H1 (cell line): ENCODE measurements at regions not wholly inside any gene's neighbourhood (a gene's known extent, or its start where the extent isn't known, plus 50 kb on each side); places are given as distances from the start of the nearest gene placed in this dataset.

ENCODE experiments used
- CTCF ChIA-PET: fragments of 300-600 bp; sonication (Branson Sonifier 250); formaldehyde crosslinking; loops from one replicate; lab custom pipeline; 2021; ENCODE audit not compliant: partially characterized antibody; lab: Charles Lee
- POLR2A ChIA-PET: fragments of 300-600 bp; sonication (Branson Sonifier 250); formaldehyde crosslinking; loops from one replicate; lab custom pipeline; 2021; ENCODE audit warnings: inconsistent platforms; ENCODE audit not compliant: partially characterized antibody; lab: Charles Lee
- DNase-seq, 2 experiments: peaks; one replicate each; pipeline versions ENCODE4 v3.0.0 to v3.0.0-alpha.2; 2010 to 2022; ENCODE audit warnings: low spot score in 2 of 2, low read depth in 1 of 2, mixed read lengths in 1 of 2
- FAIRE-seq: peaks from 2 replicates; lab custom pipeline; 2011; peaks lifted over from hg19 to GRCh38; lab: Jason Lieb, UNC
- H2AFZ ChIP-seq: 2 replicates; pipeline ENCODE4 v1.8.1; 2012; ENCODE audit warnings: low read length, inconsistent platforms
- H2AK5ac ChIP-seq: 2 replicates; pipeline ENCODE4 v1.6.1; 2013; ENCODE audit warnings: low read depth, low read length
- H2BK120ac ChIP-seq: replicated peaks from 2 replicates; pipeline ENCODE3; 2013; ENCODE audit warnings: low read depth, low read length, inconsistent platforms
- H2BK12ac ChIP-seq: 2 replicates; pipeline ENCODE4 v1.6.1; 2013; ENCODE audit warnings: low read depth, low read length
- H2BK15ac ChIP-seq: 2 replicates; pipeline ENCODE4 v1.6.1; 2013; ENCODE audit warnings: low read length
- H2BK20ac ChIP-seq: 2 replicates; pipeline ENCODE4 v1.6.1; 2013; ENCODE audit warnings: low read length
- H2BK5ac ChIP-seq: 2 replicates; pipeline ENCODE4 v1.6.1; 2013; ENCODE audit warnings: low read depth, low read length
- H3K14ac ChIP-seq: 2 replicates; pipeline ENCODE4 v1.6.1; 2013; ENCODE audit warnings: inconsistent platforms; ENCODE audit not compliant: insufficient read length
- H3K18ac ChIP-seq: 2 replicates; pipeline ENCODE4 v1.6.1; 2013; ENCODE audit warnings: low read length; ENCODE audit errors: extremely low read depth
- H3K23ac ChIP-seq: 2 replicates; pipeline ENCODE4 v1.6.1; 2013; ENCODE audit warnings: inconsistent platforms; ENCODE audit not compliant: insufficient read length
- H3K23me2 ChIP-seq: 2 replicates; pipeline ENCODE4 v1.6.1; 2013; ENCODE audit warnings: low read depth, low read length
- H3K27ac ChIP-seq: 2 replicates; pipeline ENCODE4 v1.6.1; 2011; ENCODE audit warnings: low read depth, low read length, inconsistent platforms
- H3K27me3 ChIP-seq, 4 experiments: replicated peaks in 1 of 4; 1 replicate in 1 of 4; 2 replicates in 3 of 4; pipeline versions ENCODE4 v1.6.1 to v1.8.1; 2011 to 2013; ENCODE audit warnings: low read length in 3 of 4, mild to moderate bottlenecking in 3 of 4, inconsistent platforms in 2 of 4, mixed read lengths in 2 of 4, moderate library complexity in 1 of 4; ENCODE audit not compliant: control insufficient read depth in 3 of 4, insufficient read depth in 3 of 4; ENCODE audit errors: extremely low read depth in 1 of 4
- H3K36me3 ChIP-seq, 4 experiments: 2 replicates each; pipeline versions ENCODE4 v1.6.1 to v1.8.1; 2011 to 2013; ENCODE audit warnings: mild to moderate bottlenecking in 4 of 4, low read length in 3 of 4, moderate library complexity in 2 of 4, control low read depth in 1 of 4, inconsistent platforms in 1 of 4; ENCODE audit not compliant: insufficient read depth in 4 of 4, control insufficient read depth in 2 of 4
- H3K4ac ChIP-seq: replicated peaks from 2 replicates; pipeline ENCODE3; 2013; ENCODE audit warnings: low read length, low read depth, mixed read lengths, inconsistent platforms; ENCODE audit not compliant: insufficient read length
- H3K4me1 ChIP-seq, 4 experiments: replicated peaks in 1 of 4; 1 replicate in 1 of 4; 2 replicates in 3 of 4; pipeline versions ENCODE4 v1.6.1 to v1.8.1; 2011 to 2013; ENCODE audit warnings: low read length in 3 of 4, inconsistent platforms in 2 of 4, mixed read lengths in 1 of 4; ENCODE audit not compliant: insufficient read depth in 4 of 4, control insufficient read depth in 3 of 4
- H3K4me2 ChIP-seq, 2 experiments: 2 replicates each; pipeline versions ENCODE4 v1.6.1 to v1.8.1; 2011 to 2013; ENCODE audit warnings: low read depth in 2 of 2, low read length in 2 of 2, control low read depth in 1 of 2, inconsistent platforms in 1 of 2, mild to moderate bottlenecking in 1 of 2; ENCODE audit not compliant: insufficient read depth in 1 of 2
- H3K4me3 ChIP-seq, 4 experiments: fragments of 200-600, 300-600 bp in 1 of 4; sonication (generic), shearing (Covaris generic), sonication (Bioruptor Twin) in 1 of 4; 2 replicates each; pipeline versions ENCODE4 v1.5.1 to v1.8.1; 2011 to 2016; ENCODE audit warnings: low read length in 4 of 4, low read depth in 3 of 4, control low read depth in 2 of 4, inconsistent platforms in 2 of 4, mild to moderate bottlenecking in 2 of 4, mixed read lengths in 1 of 4, moderate library complexity in 1 of 4; ENCODE audit not compliant: insufficient read depth in 2 of 4; ENCODE audit errors: extremely low read depth in 1 of 4
- H3K56ac ChIP-seq: replicated peaks from 2 replicates; pipeline ENCODE3; 2013; ENCODE audit warnings: low read depth, mild to moderate bottlenecking, mixed read lengths, low read length, inconsistent platforms; ENCODE audit not compliant: insufficient read length
- H3K79me1 ChIP-seq: 2 replicates; pipeline ENCODE4 v1.6.1; 2013; ENCODE audit warnings: low read depth, low read length, control low read depth
- H3K79me2 ChIP-seq, 2 experiments: 2 replicates each; pipeline versions ENCODE4 v1.6.1 to v1.8.1; 2012 to 2013; ENCODE audit warnings: low read length in 2 of 2, mild to moderate bottlenecking in 2 of 2, inconsistent platforms in 1 of 2; ENCODE audit not compliant: insufficient read depth in 2 of 2, control insufficient read depth in 1 of 2
- H3K9ac ChIP-seq, 4 experiments: replicated peaks in 1 of 4; 1 replicate in 1 of 4; 2 replicates in 3 of 4; pipeline versions ENCODE4 v1.6.1 to v1.8.1; 2011 to 2013; ENCODE audit warnings: low read depth in 3 of 4, low read length in 3 of 4, control low read depth in 2 of 4, mild to moderate bottlenecking in 2 of 4, moderate library complexity in 2 of 4, inconsistent platforms in 1 of 4; ENCODE audit errors: extremely low read depth in 1 of 4
- H3K9me3 ChIP-seq, 2 experiments: 2 replicates each; pipeline versions ENCODE4 v1.6.1 to v1.8.1; 2012 to 2013; ENCODE audit warnings: mild to moderate bottlenecking in 2 of 2, moderate library complexity in 2 of 2, control low read depth in 1 of 2, inconsistent platforms in 1 of 2, low read depth in 1 of 2, low read length in 1 of 2, mixed read lengths in 1 of 2; ENCODE audit not compliant: insufficient read depth in 2 of 2
- H4K20me1 ChIP-seq, 2 experiments: replicated peaks in 1 of 2; 2 replicates each; pipeline versions ENCODE3 to v1.8.1; 2011 to 2013; ENCODE audit warnings: inconsistent platforms in 2 of 2, low read length in 2 of 2, mild to moderate bottlenecking in 1 of 2; ENCODE audit not compliant: insufficient read depth in 2 of 2, control insufficient read depth in 1 of 2
- H4K5ac ChIP-seq: 2 replicates; pipeline ENCODE4 v1.6.1; 2013; ENCODE audit warnings: low read length, low read depth, mixed read lengths, inconsistent platforms; ENCODE audit not compliant: insufficient read length
- H4K8ac ChIP-seq: 2 replicates; pipeline ENCODE4 v1.8.0; 2013; ENCODE audit warnings: mild to moderate bottlenecking, moderate library complexity, low read length, inconsistent platforms; ENCODE audit not compliant: insufficient read depth; ENCODE audit errors: extremely low read depth
- H4K91ac ChIP-seq: replicated peaks from 2 replicates; pipeline ENCODE3; 2013; ENCODE audit warnings: low read length, mixed read lengths, inconsistent platforms; ENCODE audit not compliant: insufficient read length
- NANOG ChIP-seq: IDR thresholded peaks from 2 replicates; pipeline ENCODE4 v1.6.1; 2011; ENCODE audit warnings: low read length, low read depth, mild to moderate bottlenecking, inconsistent platforms; ENCODE audit not compliant: insufficient read depth, poor library complexity, severe bottlenecking
- SIX5 ChIP-seq: IDR thresholded peaks from 2 replicates; pipeline ENCODE4 v1.6.1; 2011; ENCODE audit warnings: mild to moderate bottlenecking, low read depth, low read length
- SUZ12 ChIP-seq: fragments of 200-600 bp; sonication (generic); IDR thresholded peaks from 2 replicates; pipeline ENCODE4 v1.6.1; 2012; ENCODE audit warnings: mild to moderate bottlenecking, inconsistent platforms, low read length, moderate library complexity, mixed read lengths
- TCF12 ChIP-seq: IDR thresholded peaks from 2 replicates; pipeline ENCODE4 v1.6.1; 2011; ENCODE audit warnings: low read depth, mild to moderate bottlenecking, low read length
- WGBS, 2 experiments: shearing (Covaris generic) in 1 of 2; methylation state at CpG; one replicate each; pipeline versions ENCODE4 v1.1.6 to v1.1.7; 2013 to 2015; ENCODE audit warnings: low lambda C conversion rate in 2 of 2, mixed read lengths in 2 of 2, inconsistent platforms in 1 of 2, low coverage in 1 of 2, missing lambda C conversion rate in 1 of 2; ENCODE audit not compliant: insufficient replicate concordance in 2 of 2, insufficient coverage in 1 of 2, insufficient read length in 1 of 2; ENCODE audit errors: extremely low coverage in 1 of 2, missing lambda C conversion rate in 1 of 2; 5-methylcytosine and 5-hydroxymethylcytosine counted together

DNA sequence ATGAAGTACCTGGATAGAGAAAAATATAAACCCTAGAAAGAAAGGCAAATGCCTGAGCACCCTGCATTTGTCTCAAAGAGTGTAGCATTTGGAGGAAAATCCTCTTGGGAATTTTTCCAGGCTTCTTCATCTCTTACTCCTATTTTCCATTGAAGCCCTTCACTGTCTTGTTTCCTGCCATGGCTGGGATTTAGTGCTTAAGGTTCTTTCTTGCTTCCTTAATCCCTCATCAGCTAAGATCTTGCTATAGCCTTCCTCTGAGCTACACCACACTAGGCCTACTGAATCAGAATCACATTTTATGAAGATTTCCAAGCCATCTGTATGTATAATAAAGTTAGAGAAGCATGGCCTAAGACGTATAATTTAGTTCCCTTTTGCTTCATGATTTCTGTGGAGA lies 97.5 kb upstream of the PHYHIPL start:
- no peaks in the 10 kb centered on the region for H4K20me1 ChIP-seq
- H3K18ac ChIP-seq, result no peak overlapping the region
- H3K4me1 ChIP-seq, result no peaks in the 10 kb centered on the region
- no peak overlapping the region for H2BK5ac ChIP-seq
- H3K23ac ChIP-seq, result peak overlapping the region; percentile 92
- H3K9me3 ChIP-seq, result no peaks in the 10 kb centered on the region
- no peak overlapping the region for H3K4ac ChIP-seq
- H3K23me2 ChIP-seq, result no peaks in the 10 kb centered on the region; the same call in 1 of the 2 replicates
- H2BK12ac ChIP-seq, result no peak overlapping the region
- H3K14ac ChIP-seq, result no peak overlapping the region
- no peak overlapping the region for H2BK20ac ChIP-seq
- no peak overlapping the region for H2AK5ac ChIP-seq
- no peak overlapping the region for H3K4me3 ChIP-seq
- ChIA-PET CTCF (interaction anchor here (0.8 kb wide), 1 partner anchor 1503 kb away, joined by 3 read pairs; no protein-coding TSS in a partner anchor), POLR2A (no interaction called here)
- H3K27ac ChIP-seq, result no peak overlapping the region
- H4K91ac ChIP-seq, result no peak overlapping the region
- no peak overlapping the region for H2BK15ac ChIP-seq
- no peak overlapping the region for H2AFZ ChIP-seq
- H3K4me2 ChIP-seq, result no peak overlapping the region
- FAIRE-seq (no peak), DNase-seq (no peak)
- no peak overlapping the region for H4K5ac ChIP-seq
- WGBS, 2 experiments, result 87% methylated on average over 1 of the region's 1 CpG; no CpG with 5 or more reads in 1 of the 2 experiments
- no peaks in the 10 kb centered on the region; a peak in 1 of 7 replicates for H3K27me3 ChIP-seq
- H3K9ac ChIP-seq, result no peak overlapping the region
- no peak overlapping the region for H4K8ac ChIP-seq
- H3K36me3 ChIP-seq, result no peaks in the 10 kb centered on the region
- H3K79me2 ChIP-seq, result no peaks in the 10 kb centered on the region
- no peak overlapping the region for H3K56ac ChIP-seq
- no peak overlapping the region for H2BK120ac ChIP-seq
- no peaks in the 10 kb centered on the region for H3K79me1 ChIP-seq
- TF ChIP-seq NANOG (no peak), SUZ12 (no peak), TCF12 (no peak), SIX5 (no peak)
